NCI-H524 treated with DMSO at 0.1 percent for 48 hours (cell line): ENCODE measurements at regions not wholly inside any gene's neighbourhood (a gene's known extent, or its start where the extent isn't known, plus 50 kb on each side); places are given as distances from the start of the nearest gene placed in this dataset.
"Not testable (repeated sequence)": the region's sequence is repeated elsewhere in the genome, so short reads cannot be mapped to it uniquely, and the experiment has no call there.

Experiments used
- DNase-seq: peaks from one replicate; lab custom pipeline; 2025; lab: John Stamatoyannopoulos, UW

DNA sequence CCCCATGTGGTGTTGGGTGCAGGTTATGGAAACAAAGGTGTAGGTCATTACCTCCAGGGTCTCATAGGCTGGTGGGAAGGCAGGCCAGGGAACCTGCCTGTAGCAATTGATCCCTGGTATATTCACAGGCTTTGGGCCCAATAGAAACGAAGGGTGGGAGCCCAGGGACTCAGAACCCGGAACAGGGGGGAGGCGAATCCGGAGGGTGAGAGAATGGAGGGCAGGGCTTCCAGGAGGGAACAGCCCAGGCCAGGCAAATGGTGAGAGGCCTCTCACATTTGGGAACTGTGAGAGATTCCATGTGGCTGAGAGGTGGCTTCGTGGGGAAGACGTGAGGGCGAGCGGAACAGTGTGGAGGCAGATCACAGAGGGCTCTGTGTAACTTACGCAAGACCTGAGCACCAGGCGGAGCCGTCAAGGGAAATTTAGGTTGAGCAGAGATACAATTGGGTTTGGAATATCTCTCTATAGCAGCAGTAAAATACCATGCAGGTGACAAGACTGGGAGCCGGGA is 267.1 kb downstream of the ERMARD start:
- DNase-seq = no peak

DNA sequence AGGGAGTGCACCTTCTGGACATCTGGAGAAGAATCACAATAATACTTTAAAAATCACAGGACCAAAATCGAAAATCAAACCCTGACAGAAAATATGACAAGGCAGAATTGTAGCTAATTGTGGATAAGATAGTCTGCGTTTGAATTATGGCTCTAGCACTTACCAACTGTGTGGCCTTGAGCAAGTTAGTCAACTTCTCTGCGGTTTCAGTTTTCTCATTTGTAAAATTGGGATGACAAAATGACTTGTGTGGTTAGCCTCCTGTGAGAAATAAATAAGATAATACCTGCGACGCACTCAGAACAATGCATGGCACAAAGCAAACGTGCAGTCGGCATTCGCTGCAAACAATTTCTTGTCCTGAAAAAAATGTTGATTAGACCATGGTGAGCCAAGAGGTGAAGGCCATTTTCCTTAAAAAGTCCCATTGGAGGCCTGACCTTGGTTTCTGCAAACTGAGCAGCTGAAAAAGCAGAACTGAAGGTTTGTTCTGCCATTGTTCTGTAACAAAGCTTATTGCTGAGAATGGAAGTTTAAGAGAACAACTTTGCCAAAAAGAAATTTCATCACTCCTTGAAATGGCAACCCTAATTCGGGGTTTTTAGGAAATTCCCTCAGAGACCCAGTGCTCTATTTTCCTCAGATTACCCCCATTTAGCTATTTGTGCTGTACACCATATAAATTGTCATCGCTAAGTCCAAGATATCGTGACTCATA is 266.3 kb downstream of the ERMARD start:
- DNase-seq = no peak

DNA sequence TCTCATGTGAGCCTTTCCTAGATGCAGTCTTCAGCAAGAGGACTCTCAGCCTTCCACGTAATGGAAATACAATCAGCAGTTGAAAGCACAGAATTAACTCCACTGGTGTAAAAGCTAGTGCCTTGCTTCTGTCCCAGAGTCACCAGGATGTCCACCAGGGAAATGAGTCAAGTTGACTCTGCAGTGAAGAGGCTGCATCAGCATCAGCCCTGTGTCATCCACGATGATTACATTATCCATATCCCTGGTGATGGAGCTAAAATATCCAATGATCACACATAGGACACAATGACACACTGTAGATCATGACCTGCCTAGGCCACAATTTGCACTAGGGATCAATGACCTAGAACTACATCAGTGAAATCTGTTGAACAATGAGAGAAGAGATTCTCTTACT is 262.4 kb downstream of the ERMARD start:
- no peak for DNase-seq

DNA sequence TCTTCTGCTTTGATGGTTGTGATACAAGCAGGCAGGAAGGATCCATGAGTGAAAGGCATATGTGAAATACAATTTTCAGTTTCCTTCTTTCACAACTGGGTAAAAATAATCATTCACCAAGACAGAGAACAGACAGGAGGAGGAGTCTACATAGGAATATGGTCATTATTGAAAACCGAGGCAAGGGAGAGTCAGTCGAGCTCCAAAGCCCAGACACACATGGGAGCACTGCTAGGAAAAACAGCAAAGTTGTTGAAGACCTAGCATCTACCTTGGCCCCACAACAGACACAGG is 260.6 kb downstream of the ERMARD start:
- DNase-seq = no peak

DNA sequence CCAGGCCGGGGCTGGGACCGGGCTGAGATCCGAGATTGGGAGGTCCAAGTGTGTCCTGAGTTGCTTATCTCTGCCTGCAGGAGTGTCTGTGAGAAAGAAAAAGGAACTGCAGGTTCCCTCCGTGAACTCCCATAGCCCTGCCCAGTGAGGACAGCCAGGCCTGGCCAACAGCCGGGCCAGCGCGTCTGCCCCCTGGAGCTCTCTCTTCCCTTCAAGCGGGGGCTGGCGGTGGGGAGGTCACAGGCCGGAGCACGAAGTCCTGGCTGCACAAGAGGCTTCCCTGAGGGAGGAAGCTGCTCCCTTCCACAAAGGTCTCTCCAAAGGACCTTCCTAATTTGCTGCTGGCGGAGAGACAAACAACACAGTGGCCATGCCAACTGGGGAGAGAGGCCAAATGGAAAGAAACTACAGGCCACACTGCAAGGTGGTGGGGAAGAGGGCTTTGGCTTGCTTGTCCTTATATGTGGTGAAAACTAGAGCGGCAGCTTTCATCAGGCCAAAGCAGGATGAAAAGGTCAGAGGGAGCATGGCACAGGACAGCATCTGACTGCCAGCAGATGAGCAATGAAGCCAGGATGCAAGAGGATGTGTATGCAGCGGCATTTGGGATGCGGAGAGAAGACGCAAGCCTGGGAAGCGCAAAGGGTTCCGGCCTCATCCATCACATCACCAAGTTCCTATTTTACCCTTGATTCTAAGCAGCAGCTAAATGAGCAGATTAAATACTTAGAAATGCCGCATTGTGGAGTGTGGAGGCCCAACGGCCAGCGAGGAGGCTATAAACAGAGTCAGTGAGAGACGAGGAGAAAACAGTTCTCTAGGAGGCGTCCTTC is 260.0 kb downstream of the ERMARD start:
- no peak for DNase-seq

DNA sequence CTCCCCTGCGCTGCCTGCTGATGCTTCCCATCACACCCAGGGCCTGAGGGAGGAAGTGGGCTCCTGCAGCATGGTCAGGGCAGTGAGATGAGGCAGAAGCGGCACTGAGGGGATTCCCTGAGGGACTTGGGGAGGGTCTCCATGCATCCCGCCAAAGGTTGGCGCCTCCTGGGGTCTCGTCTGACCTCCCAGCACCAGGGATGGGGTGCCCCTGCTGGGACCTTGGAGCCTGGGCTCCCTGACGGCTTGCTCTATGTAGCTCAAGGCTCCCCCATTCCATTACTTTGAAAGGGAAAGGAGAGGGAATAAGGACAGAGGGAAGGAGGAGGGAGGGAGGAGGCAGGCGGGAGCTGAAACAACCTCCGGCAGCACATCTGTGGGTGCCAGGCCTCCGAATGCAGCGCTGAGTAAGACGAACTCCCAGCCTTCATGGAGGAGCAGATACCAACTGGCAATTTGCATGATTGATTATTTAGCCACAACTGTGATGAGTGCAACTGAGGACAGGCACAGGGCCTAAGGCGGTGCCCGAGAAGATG is 259.3 kb downstream of the ERMARD start:
- DNase-seq = no peak

DNA sequence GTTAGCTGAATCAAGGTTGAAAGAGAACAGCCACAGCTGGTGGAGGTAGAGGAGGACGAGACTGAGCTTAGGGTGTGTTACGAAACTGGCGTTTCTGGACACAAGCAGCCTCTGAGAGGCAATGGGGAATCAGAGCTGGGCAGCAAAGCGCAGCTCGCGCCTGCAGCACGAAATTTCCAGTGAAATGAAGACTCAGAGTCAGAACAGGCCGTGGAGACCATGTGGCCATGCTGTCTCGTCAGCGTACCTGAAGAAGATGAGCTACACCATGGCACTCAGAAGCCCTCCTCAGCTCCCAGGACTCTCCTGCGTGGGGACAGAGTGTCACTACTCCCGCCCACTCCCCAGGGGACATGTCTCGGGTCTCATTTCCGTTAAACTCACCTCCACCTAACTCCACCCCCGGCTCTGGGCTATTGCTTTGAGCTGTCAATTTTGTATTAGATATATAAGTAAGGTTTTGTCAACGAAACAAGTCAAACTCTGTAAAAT is 256.9 kb downstream of the ERMARD start:
- no peak for DNase-seq

DNA sequence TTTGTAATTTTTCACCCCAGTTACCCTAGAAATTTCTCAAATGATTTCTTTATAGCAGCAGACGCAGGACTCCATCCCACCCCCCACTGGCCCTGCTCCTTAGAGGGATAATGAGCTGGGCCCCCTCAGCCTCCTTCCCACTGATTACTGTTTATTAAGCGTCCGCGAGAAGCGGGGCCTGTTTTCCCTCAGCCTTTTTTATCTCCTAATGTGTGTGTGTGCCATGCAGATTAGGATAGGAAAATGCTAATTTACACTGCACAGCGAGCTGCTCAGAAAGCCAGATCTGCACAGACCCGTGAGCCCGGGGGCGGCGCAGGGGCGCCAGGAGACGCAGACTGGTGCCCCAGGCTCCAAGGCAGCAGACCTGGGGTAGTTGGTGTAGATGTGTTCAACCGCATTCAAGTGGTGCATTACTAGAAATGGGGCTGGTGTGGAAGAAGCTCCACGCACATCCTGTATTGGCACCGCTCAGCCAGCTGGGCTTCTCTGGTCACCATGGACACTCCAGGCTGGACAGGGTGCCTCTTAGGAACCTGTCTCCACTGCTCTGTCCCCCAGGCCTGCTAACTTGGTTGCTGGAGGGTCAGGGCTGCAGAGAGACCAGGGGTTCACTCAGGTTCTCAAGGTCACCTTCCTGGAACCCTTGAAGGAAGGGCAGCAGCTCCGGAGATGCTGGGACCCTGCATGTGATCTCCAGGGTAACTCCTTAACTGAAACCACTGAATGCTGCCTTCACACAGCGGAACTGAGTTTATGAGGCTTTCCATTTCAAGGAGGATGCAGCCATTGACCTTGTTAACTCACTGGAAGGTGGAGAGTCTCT is 256.3 kb downstream of the ERMARD start:
- no peak for DNase-seq

DNA sequence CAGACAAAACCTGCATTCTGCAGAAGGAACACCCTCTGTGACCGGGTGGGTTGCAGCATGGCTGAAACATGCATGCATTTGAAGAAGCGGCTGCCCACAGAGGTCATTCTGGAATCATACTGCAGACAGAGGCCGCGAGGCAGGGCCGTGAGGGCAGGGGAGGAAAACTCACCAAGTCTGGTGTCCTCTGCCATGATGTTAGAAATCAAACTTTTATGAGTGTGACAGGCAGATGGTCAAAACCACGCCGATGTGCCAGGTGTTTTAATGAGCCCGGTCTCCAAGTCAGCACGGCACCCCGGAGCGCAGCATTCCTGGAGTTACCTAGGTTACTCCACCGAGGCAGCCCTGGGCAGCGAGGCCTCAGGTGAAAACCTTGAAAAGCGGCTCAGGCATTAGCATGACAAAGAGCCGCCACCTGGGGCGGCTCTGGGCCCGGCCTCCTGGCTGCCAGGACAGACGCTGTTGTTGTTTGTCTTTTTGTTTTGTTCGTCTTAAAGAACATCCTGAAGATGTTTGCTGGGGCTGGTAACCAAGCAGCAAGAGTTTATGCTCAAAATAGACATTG is 255.6 kb downstream of the ERMARD start:
- no peak for DNase-seq

DNA sequence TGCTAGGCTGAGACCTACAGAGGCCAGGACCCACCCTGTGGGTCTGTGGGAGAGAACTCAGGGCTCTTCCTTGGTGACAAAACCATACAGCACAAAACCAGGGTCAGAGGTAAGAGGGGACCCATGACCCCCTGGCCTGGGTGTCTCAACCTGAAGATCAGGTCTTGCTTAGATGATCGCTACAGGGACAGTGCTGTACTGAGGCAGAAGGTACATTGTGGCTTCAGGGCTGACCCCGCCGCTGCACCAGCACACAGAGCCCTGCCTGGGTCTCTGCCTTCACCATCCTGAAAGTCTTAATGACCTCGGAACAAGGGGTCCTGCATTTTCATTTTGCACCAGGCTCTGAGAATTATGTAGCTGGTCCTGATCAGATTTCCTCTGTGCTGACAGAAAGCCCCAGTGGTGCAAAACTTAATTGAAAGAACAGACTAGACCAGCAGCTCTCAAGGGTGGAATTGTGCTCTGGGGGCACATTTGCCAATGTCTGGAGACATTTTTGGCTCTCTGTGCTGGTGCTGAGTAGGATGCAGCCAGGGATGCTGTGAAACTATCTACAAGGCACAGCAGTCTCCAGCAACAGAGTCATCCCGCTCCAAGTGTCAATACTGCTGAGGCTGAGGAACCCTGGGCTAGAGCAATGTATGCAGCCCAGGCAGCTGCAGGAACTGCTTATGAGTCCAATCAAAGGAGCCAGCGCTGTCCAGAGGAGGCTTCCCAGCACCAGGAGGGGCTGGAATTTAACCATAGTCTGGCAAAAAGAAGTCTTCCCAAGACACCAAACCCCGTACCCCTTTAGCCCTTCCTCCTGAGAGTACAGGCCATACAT is 254.9 kb downstream of the ERMARD start:
- no peak for DNase-seq

DNA sequence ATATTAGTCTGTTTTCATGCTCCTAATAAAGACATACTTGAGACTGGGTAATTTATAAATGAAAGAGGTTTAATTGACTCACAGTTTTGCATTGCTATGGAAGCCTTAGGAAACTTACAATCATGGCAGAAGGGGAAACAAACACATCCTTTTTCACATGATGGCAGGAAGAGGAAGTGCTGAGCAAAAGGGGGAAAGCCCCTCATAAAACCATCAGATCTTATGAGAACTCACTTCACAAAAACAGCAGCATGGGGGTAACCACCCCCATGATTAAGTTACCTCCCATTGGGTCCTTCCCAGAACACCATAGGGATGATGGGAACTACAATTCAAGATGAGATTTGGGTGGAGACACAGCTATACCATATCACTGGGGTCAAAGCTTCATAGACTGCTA is 254.2 kb downstream of the ERMARD start:
- DNase-seq = no peak

DNA sequence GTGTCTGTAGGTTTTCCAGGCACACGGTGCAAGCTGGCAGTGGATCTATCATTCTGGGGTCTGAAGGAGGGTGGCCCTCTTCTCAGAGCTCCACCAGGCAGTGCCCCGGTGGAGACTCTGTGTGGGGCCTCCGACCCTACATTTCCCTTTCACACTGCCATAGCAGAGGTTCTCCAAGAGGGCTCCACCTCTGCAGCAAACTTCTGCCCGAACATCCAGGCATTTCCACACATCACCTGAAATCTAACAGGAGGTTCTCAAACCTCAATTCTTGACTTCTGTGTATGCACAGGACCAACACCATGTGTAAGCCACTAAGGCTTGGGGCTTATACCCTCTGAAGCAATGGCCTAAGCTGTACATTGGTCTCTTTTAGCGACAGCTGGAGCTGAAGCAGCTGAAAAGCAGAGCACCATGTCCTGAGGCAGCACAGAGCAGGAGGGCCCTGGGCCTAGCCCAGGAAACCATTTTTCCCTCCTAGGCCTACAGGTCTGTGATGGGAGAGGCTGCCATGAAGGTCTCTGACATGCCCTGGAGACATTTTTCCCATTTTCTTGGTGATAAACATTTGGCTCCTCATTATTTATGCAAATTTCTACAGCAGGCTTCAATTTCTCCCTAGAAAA is 253.3 kb downstream of the ERMARD start:
- DNase-seq = no peak

DNA sequence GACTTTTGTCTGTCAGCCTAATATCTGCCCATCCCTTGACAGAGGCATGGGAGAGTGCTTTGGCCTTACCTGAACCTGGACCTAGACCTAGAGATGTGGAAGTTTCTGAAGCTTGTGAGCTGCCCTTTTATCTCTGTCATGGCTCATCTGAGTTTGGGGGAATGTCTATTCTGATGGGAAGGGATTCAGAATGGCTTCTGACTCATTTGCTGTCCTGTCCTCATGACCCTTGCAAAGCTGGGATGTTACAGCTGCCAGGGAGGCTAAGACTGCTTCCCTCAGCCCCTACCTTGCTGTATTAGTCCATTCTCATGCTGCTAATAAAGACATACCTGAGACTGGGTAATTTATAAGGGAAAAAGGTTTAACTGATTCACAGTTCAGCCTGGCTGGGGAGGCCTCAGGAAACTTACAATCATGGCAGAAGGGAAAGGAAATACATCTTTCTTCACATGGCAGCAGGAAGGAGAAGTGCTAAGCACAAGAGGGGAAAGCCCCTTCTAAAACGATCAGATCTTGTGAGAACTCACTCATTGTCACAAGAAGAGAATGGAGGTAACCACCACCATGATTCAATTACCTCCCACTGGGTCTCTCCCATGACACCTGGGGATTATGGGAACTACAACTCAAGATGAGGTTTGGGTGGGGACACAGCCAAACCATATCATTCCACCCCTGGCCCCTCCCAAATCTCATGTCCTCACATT is 252.2 kb downstream of the ERMARD start:
- DNase-seq = no peak

DNA sequence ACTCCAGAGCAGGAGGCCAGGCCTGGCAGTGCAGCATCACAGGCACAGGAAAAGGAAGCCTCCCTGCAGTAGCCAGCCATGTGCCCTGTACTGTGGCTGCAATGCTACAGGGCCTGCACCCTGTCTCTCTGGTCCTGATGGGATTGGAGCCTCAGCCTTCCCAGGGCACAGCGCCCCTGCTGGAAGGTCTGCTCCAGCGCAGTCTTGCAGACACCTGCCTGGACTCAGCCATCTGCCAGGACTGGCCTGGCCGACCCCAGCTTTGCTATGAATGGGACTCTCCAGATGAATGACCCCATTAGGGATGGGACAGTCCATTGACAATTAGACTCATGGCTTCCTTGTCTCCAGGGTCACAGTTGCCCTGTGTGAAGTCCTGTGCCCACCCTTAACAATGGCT is 251.6 kb downstream of the ERMARD start:
- no peak for DNase-seq

DNA sequence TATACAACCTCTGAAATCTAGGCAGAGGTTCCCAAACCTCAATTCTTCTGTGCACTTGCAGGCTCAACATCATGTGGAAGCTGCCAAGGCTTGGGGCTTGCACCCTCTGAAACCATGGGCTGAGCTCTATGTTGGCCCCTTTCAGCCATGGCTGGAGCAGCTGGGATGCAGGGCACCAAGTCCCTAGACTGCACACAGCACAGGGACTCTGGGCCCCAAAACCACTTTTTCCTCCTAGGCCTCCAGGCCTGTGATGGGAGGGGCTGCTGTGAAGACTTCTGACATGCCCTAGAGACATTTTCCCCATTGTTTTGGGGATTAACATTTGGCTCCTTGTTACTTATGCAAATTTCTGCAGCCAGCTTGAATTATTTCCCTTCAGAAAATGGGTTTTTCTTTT is 250.4 kb downstream of the ERMARD start:
- DNase-seq = not testable (repeated sequence)

DNA sequence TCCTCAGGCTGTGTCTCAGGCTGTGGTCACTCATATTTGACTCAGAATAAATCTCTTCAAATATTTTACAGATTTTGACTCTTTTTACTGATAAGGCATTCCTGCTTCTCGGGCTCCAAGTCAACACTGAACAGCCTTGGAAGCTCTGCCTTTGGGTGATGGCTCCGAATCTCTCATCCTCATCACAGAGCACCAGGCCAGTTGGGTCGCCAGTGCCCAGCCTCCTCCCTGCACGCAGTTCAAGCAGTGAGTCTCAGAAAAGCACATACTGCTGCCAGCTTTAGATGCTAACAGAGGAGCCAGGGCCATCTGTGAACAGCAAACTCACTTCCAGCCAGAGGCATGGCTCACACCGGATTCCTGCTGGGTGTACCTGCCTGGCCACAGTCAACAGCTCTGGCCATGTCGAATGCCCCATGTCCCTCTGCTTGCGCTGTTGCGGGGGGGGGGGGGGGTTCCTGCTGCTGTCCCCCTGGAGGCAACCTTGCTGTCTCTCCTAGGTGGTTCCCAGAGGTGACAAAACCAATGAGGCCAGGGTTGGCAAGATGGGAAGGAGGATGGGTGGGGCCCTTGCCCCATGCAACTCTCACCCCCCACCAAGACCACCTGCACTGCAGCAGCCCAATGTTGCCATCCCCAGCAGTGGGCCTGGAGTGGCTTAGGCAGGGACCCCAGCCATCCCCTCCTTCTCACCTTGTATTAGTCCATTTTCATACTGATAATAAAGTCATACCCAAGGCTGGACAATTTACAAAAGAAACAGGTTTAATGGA is 248.8 kb downstream of the ERMARD start:
- no peak for DNase-seq

DNA sequence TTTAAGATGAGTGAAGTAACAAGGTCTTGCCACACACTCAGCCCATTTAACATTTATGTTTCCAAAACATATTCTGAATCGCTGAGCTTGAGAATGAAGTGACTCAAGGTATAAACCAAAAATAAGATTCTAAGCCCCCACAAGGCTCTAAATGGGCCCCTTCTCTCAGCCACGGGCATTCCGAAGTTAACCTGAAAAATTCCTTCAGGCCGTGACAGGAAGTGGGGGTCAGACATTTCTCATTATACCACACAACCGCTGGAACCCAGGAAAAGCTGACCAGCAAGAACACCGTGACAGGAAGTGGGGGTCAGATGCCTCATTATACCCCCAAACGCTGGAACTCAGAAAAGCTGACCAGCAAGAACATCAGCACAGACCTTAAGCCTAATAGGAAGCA is 247.9 kb downstream of the ERMARD start:
- DNase-seq = no peak

DNA sequence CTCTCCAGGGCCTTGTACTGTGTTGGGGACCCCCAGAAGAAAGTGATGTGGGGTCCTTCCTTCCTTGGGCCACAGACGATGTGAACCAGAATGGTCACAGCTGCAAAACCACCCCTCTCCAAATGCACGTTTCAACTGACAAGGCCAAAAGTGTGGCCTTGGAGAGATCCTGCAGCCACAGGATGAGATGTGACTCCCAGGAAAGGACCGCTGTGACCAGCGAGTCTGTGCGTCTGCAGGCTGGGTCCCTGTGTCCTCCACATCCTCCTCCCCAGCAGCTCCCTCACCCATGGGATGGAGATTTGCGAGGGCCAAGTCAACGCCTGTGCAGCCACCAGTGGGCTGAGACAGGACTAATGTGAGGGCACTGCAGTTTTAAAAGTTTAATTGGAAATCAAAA is 247.0 kb downstream of the ERMARD start:
- DNase-seq = no peak

DNA sequence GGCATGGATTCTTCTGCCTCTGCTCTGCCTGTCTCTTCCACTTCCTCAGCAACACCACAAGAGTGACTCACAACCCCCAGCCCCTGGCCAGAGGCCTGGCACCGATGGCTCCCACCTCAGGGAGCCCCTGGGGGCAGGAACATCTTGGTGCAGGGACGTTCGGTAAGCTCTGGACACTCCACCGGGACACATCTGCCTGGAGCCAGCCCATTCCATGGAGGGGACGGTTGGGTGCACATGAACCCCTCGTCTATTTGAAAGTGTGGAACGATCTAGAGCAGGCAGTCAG is 246.5 kb downstream of the ERMARD start:
- no peak for DNase-seq
